Adipocyte (in vitro differentiated cells): ENCODE measurements at regions not wholly inside any gene's neighbourhood (a gene's known extent, or its start where the extent isn't known, plus 50 kb on each side); places are given as distances from the start of the nearest gene placed in this dataset.
A peak's percentile ranks its signal among the peaks of the same experiment; 100 is the strongest.
"Not testable (repeated sequence)": the region's sequence is repeated elsewhere in the genome, so short reads cannot be mapped to it uniquely, and the experiment has no call there.

Source experiments
- DNase-seq: peaks from one replicate; pipeline ENCODE4 v3.0.0-alpha.2; 2015; ENCODE audit warnings: low read depth
- H3K27me3 ChIP-seq: replicated peaks from 2 replicates; pipeline ENCODE4 v1.7.0; 2013; ENCODE audit warnings: mild to moderate bottlenecking, low read length, moderate library complexity; ENCODE audit not compliant: control insufficient read depth, insufficient read depth
- H3K36me3 ChIP-seq: 2 replicates; pipeline ENCODE4 v1.7.0; 2013; ENCODE audit warnings: low read length, mild to moderate bottlenecking, moderate library complexity; ENCODE audit not compliant: control insufficient read depth, insufficient read depth, severe bottlenecking
- H3K4me1 ChIP-seq: 2 replicates; pipeline ENCODE4 v1.7.0; 2013; ENCODE audit warnings: mild to moderate bottlenecking, low read length, moderate library complexity; ENCODE audit not compliant: control insufficient read depth, insufficient read depth
- H3K4me3 ChIP-seq: 2 replicates; pipeline ENCODE4 v1.7.0; 2013; ENCODE audit warnings: mild to moderate bottlenecking, low read length, moderate library complexity
- H3K9ac ChIP-seq: 2 replicates; pipeline ENCODE4 v1.7.0; 2013; ENCODE audit warnings: mild to moderate bottlenecking, low read length, moderate library complexity
- H3K9me3 ChIP-seq: 2 replicates; pipeline ENCODE4 v1.7.0; 2013; ENCODE audit warnings: mild to moderate bottlenecking, low read length, moderate library complexity; ENCODE audit not compliant: control insufficient read depth

GRCh38 chr18:73679941-73680712, 467.5 kb downstream of the FBXO15 start:
- H3K9me3 ChIP-seq, result no peaks in the 10 kb centered on the region
- H3K4me3 ChIP-seq, result no peak overlapping the region
- no peaks in the 10 kb centered on the region for H3K27me3 ChIP-seq
- H3K9ac ChIP-seq, result no peak overlapping the region
- no peaks in the 10 kb centered on the region for H3K36me3 ChIP-seq
- no peak for DNase-seq
- no peaks in the 10 kb centered on the region for H3K4me1 ChIP-seq

- Histone ChIP-seq H3K36me3 (no peaks in the 10 kb centered on the region), H3K27me3 (no peaks in the 10 kb centered on the region), H3K4me3 (no peak overlapping the region), H3K4me1 (no peaks in the 10 kb centered on the region), H3K9me3 (no peaks in the 10 kb centered on the region), H3K9ac (no peak overlapping the region)
- peak; percentile 48 for DNase-seq
Measured at GRCh38 chr18:73677450-73677849, 470.2 kb downstream of the FBXO15 start.

GRCh38 chr18:73674125-73674865, 473.3 kb downstream of the FBXO15 start:
- no peak overlapping the region for H3K4me3 ChIP-seq
- no peaks in the 10 kb centered on the region for H3K27me3 ChIP-seq
- no peaks in the 10 kb centered on the region for H3K9me3 ChIP-seq
- H3K4me1 ChIP-seq, result no peaks in the 10 kb centered on the region
- no peak overlapping the region for H3K9ac ChIP-seq
- H3K36me3 ChIP-seq, result no peaks in the 10 kb centered on the region
- DNase-seq, result no peak

- H3K4me3 ChIP-seq, DNase-seq, H3K9me3 ChIP-seq, H3K9ac ChIP-seq, H3K36me3 ChIP-seq, H3K27me3 ChIP-seq, H3K4me1 ChIP-seq: not testable (repeated sequence)
Measured at GRCh38 chr18:73671480-73671879, 476.2 kb downstream of the FBXO15 start.

GRCh38 chr18:73670524-73670923, 477.1 kb downstream of the FBXO15 start:
- H3K36me3 ChIP-seq, result no peaks in the 10 kb centered on the region
- no peaks in the 10 kb centered on the region for H3K27me3 ChIP-seq
- no peaks in the 10 kb centered on the region for H3K9me3 ChIP-seq
- no peak overlapping the region for H3K9ac ChIP-seq
- no peak overlapping the region for H3K4me3 ChIP-seq
- H3K4me1 ChIP-seq, result no peaks in the 10 kb centered on the region
- DNase-seq, result no peak

GRCh38 chr18:73670039-73670438, 477.6 kb downstream of the FBXO15 start:
- no peaks in the 10 kb centered on the region for H3K27me3 ChIP-seq
- no peaks in the 10 kb centered on the region for H3K9me3 ChIP-seq
- no peaks in the 10 kb centered on the region for H3K36me3 ChIP-seq
- H3K4me1 ChIP-seq, result no peaks in the 10 kb centered on the region
- H3K9ac ChIP-seq, result no peak overlapping the region
- H3K4me3 ChIP-seq, result no peak overlapping the region
- DNase-seq, result no peak

- DNase-seq, result peak; percentile 95
Measured at GRCh38 chr18:73669297-73669696, 478.3 kb downstream of the FBXO15 start.

GRCh38 chr18:73668051-73668450, 479.6 kb downstream of the FBXO15 start:
- Histone ChIP-seq H3K36me3 (no peaks in the 10 kb centered on the region), H3K4me3 (no peak overlapping the region), H3K27me3 (no peaks in the 10 kb centered on the region), H3K9ac (no peak overlapping the region), H3K4me1 (no peaks in the 10 kb centered on the region), H3K9me3 (no peaks in the 10 kb centered on the region)
- DNase-seq, result no peak

More at GRCh38 chr18:73669297-73669696, 478.3 kb downstream of the FBXO15 start:
- H3K36me3 ChIP-seq, result no peaks in the 10 kb centered on the region
- no peaks in the 10 kb centered on the region for H3K27me3 ChIP-seq
- H3K4me3 ChIP-seq, result no peak overlapping the region
- H3K4me1 ChIP-seq, result no peaks in the 10 kb centered on the region
- H3K9ac ChIP-seq, result no peak overlapping the region
- no peaks in the 10 kb centered on the region for H3K9me3 ChIP-seq

GRCh38 chr18:73666772-73667171, 480.9 kb downstream of the FBXO15 start:
- DNase-seq, result no peak

GRCh38 chr18:73664896-73665295, 482.7 kb downstream of the FBXO15 start:
- no peaks in the 10 kb centered on the region for H3K9me3 ChIP-seq
- no peak overlapping the region for H3K9ac ChIP-seq
- no peaks in the 10 kb centered on the region for H3K36me3 ChIP-seq
- no peaks in the 10 kb centered on the region for H3K27me3 ChIP-seq
- H3K4me3 ChIP-seq, result no peak overlapping the region
- H3K4me1 ChIP-seq, result no peaks in the 10 kb centered on the region
- DNase-seq, result no peak

More at GRCh38 chr18:73666772-73667171, 480.9 kb downstream of the FBXO15 start:
- H3K9ac ChIP-seq, result no peak overlapping the region
- no peak overlapping the region for H3K4me3 ChIP-seq
- H3K4me1 ChIP-seq, result no peaks in the 10 kb centered on the region
- H3K27me3 ChIP-seq, result no peaks in the 10 kb centered on the region
- H3K36me3 ChIP-seq, result no peaks in the 10 kb centered on the region
- H3K9me3 ChIP-seq, result no peaks in the 10 kb centered on the region

GRCh38 chr18:73663581-73663980, 484.1 kb downstream of the FBXO15 start:
- H3K4me1 ChIP-seq, result no peaks in the 10 kb centered on the region
- H3K4me3 ChIP-seq, result no peak overlapping the region
- H3K27me3 ChIP-seq, result no peaks in the 10 kb centered on the region
- no peaks in the 10 kb centered on the region for H3K9me3 ChIP-seq
- no peaks in the 10 kb centered on the region for H3K36me3 ChIP-seq
- no peak for DNase-seq
- H3K9ac ChIP-seq, result no peak overlapping the region
